MM.1S (cell line): ENCODE measurements at regions not wholly inside any gene's neighbourhood (a gene's known extent, or its start where the extent isn't known, plus 50 kb on each side); places are given as distances from the start of the nearest gene placed in this dataset.

Source experiments
- DNase-seq: peaks from one replicate; pipeline ENCODE4 v3.0.0-alpha.2; 2015
- H2AFZ ChIP-seq: fragments of 300-600 bp; sonication (generic); 2 replicates; pipeline ENCODE4 v1.6.0; 2016; ENCODE audit warnings: antibody characterized with exemption, low read length
- H3F3A ChIP-seq: fragments of 300-600 bp; sonication (generic); 2 replicates; pipeline ENCODE4 v1.6.1; 2016; ENCODE audit warnings: mild to moderate bottlenecking, antibody characterized with exemption, low read length, moderate library complexity, mixed read lengths; ENCODE audit not compliant: insufficient read depth
- H3K27ac ChIP-seq: fragments of 300-600 bp; sonication (generic); 2 replicates; pipeline ENCODE4 v1.5.1; 2016; ENCODE audit warnings: mild to moderate bottlenecking, low read length
- H3K27me3 ChIP-seq: fragments of 300-600 bp; sonication (generic); replicated peaks from 2 replicates; pipeline ENCODE4 v1.6.0; 2016; ENCODE audit warnings: low read length; ENCODE audit not compliant: insufficient read depth
- H3K36me3 ChIP-seq: fragments of 300-600 bp; sonication (generic); replicated peaks from 2 replicates; pipeline ENCODE4 v1.6.1; 2016; ENCODE audit warnings: mild to moderate bottlenecking, low read length, mixed read lengths; ENCODE audit not compliant: insufficient read depth
- H3K4me1 ChIP-seq: fragments of 300-600 bp; sonication (generic); 2 replicates; pipeline ENCODE4 v1.6.1; 2016; ENCODE audit warnings: low read length, mixed read lengths
- H3K4me2 ChIP-seq: fragments of 300-600 bp; sonication (generic); 2 replicates; pipeline ENCODE4 v1.6.0; 2016; ENCODE audit warnings: low read depth, low read length
- H3K4me3 ChIP-seq: fragments of 300-600 bp; sonication (generic); 2 replicates; pipeline ENCODE4 v1.5.1; 2016; ENCODE audit warnings: low read length, mixed read lengths
- H3K79me2 ChIP-seq: fragments of 300-600 bp; sonication (generic); 2 replicates; pipeline ENCODE4 v1.6.1; 2016; ENCODE audit warnings: mixed run types, low read length, mixed read lengths
- H3K9ac ChIP-seq: fragments of 300-600 bp; sonication (generic); 2 replicates; pipeline ENCODE4 v1.6.1; 2016; ENCODE audit warnings: low read length, mixed read lengths
- H3K9me2 ChIP-seq: fragments of 300-600 bp; sonication (generic); replicated peaks from 2 replicates; pipeline ENCODE4 v1.6.1; 2016; ENCODE audit warnings: mild to moderate bottlenecking, low read length, mixed read lengths; ENCODE audit not compliant: insufficient read depth
- H3K9me3 ChIP-seq: fragments of 300-600 bp; sonication (generic); replicated peaks from 2 replicates; pipeline ENCODE4 v1.6.1; 2016; ENCODE audit warnings: mild to moderate bottlenecking, low read length, mixed read lengths; ENCODE audit not compliant: insufficient read depth
- H4K20me1 ChIP-seq: fragments of 300-600 bp; sonication (generic); 2 replicates; pipeline ENCODE4 v1.6.1; 2016; ENCODE audit warnings: mild to moderate bottlenecking, low read length, moderate library complexity, mixed read lengths; ENCODE audit not compliant: insufficient read depth
- EZH2 ChIP-seq: fragments of 300-600 bp; sonication (generic); optimal IDR thresholded peaks from 2 replicates; pipeline ENCODE3; 2017; ENCODE audit warnings: low read depth, mild to moderate bottlenecking, antibody characterized with exemption, low read length, mixed read lengths
- EZH2phosphoT487 ChIP-seq: fragments of 300-600 bp; sonication (generic); IDR thresholded peaks from 2 replicates; pipeline ENCODE4 v1.6.1; 2018; ENCODE audit warnings: antibody characterized with exemption, low read length
- TF ChIP-seq, protein P1 (sequence below): fragments of 300-600 bp; sonication (generic); IDR thresholded peaks from 2 replicates; pipeline ENCODE4 v1.5.1; 2016; ENCODE audit warnings: antibody characterized with exemption, low read length, mixed read lengths

DNA sequence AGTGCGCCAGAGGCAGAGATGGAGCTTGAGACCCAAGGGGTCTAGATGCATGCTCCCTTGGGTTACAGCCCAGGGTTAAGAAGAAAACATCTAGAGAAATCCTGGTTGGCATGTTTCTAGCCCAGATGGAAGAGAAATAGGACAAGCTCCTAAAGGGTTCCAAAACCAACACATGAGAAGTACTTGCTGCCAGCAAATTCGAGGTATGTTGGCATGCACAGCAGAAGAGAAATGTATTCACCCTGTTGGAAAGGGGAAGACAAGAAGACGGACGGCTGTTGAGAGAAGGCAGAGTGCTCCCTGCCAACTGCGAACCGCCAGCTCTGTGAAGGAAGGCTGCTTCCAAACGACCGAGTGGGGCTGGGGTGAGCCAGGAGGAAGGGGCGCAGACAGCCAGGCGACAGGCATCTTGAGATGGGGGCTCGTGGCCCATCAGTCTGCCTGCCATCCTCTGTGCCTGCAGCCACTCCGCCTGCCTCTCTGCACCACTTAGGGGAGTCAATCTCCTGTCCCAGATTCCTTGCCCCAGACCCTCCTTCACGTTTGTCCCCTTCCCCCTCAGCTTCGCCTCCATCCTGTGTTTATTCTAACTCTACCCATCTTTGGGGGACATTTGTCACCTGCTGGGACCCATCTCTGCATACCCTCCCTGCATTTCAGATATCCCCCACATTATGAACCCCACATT lies 249.2 kb downstream of the CDC5L start:
- TF ChIP-seq EZH2phosphoT487 (no peak), EZH2 (no peak)
- TF ChIP-seq, protein P1, sequence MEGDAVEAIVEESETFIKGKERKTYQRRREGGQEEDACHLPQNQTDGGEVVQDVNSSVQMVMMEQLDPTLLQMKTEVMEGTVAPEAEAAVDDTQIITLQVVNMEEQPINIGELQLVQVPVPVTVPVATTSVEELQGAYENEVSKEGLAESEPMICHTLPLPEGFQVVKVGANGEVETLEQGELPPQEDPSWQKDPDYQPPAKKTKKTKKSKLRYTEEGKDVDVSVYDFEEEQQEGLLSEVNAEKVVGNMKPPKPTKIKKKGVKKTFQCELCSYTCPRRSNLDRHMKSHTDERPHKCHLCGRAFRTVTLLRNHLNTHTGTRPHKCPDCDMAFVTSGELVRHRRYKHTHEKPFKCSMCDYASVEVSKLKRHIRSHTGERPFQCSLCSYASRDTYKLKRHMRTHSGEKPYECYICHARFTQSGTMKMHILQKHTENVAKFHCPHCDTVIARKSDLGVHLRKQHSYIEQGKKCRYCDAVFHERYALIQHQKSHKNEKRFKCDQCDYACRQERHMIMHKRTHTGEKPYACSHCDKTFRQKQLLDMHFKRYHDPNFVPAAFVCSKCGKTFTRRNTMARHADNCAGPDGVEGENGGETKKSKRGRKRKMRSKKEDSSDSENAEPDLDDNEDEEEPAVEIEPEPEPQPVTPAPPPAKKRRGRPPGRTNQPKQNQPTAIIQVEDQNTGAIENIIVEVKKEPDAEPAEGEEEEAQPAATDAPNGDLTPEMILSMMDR, result no peak
- Histone ChIP-seq H3K27ac (no peak overlapping the region), H3K9ac (no peak overlapping the region), H2AFZ (no peak overlapping the region), H3F3A (no peaks in the 10 kb centered on the region), H3K9me2 (no peaks in the 10 kb centered on the region), H3K9me3 (no peaks in the 10 kb centered on the region), H3K79me2 (no peaks in the 10 kb centered on the region), H3K4me1 (no peaks in the 10 kb centered on the region), H3K36me3 (no peaks in the 10 kb centered on the region), H3K4me2 (no peak overlapping the region), H4K20me1 (no peaks in the 10 kb centered on the region), H3K4me3 (no peak overlapping the region), H3K27me3 (no peaks in the 10 kb centered on the region)
- no peak for DNase-seq

DNA sequence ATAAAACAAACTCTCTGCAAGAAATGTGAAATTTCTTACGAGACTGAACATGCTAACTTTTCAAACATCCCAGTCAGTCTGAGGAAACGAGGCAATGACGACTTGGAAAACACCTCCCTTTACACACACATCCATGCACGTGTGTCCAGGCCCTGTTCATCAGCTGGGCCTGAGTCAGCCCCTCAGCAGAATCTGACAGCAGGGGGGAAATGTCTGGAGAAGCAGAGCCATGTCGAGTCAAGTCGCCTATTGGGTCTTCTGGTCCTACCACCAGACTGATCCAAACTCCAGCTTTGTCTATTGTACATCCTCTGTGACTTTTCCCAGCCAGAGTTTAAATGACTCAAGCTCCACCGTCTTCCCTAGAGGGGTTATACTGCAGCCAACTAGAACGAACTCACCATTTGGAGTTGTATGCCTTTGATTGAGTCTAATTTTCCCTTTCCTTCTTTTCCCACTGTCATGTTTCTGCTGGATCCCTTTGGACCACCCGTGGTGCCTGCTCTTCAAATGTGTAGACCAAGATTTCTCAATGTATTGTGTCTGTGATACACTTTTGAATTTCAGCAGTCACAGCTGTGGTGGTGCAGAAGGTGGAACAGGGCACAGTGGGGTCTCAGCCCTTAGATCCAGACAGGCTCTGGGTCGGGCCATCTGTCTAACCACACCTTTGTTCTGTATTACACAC lies 254.0 kb downstream of the CDC5L start:
- no peaks in the 10 kb centered on the region for H3K79me2 ChIP-seq
- no peaks in the 10 kb centered on the region for H3K36me3 ChIP-seq
- H3K27me3 ChIP-seq, result no peaks in the 10 kb centered on the region
- no peaks in the 10 kb centered on the region for H3F3A ChIP-seq
- no peak overlapping the region for H2AFZ ChIP-seq
- H4K20me1 ChIP-seq, result no peaks in the 10 kb centered on the region
- H3K9ac ChIP-seq, result no peak overlapping the region
- H3K4me1 ChIP-seq, result no peaks in the 10 kb centered on the region
- no peak overlapping the region for H3K4me3 ChIP-seq
- TF ChIP-seq EZH2phosphoT487, result no peak
- TF ChIP-seq EZH2, result no peak
- TF ChIP-seq, protein P1, result no peak
- H3K9me2 ChIP-seq, result no peaks in the 10 kb centered on the region
- H3K9me3 ChIP-seq, result no peaks in the 10 kb centered on the region
- DNase-seq, result no peak
- no peak overlapping the region for H3K4me2 ChIP-seq
- H3K27ac ChIP-seq, result no peak overlapping the region

DNA sequence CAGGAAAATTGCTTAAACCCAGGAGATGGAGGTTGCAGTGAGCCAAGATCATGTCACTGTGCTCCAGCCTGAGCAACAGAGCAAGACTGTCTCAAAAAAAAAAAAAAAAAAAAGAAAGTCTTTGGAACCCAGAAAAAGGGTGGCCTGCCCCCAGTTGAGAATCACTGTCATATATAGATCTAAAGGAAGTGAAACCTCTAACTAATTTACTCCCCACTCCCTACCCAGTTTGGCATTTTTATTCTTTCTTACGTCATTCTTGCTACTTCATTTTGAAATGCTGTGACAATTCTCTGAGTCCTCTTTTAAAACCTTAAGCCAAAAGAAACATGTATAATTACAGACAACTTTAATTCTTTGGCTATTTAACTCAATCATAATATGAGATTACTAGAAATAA lies 254.8 kb downstream of the CDC5L start:
- Histone ChIP-seq H3K4me1 (no peaks in the 10 kb centered on the region), H3K4me2 (no peak overlapping the region), H3K36me3 (no peaks in the 10 kb centered on the region), H2AFZ (no peak overlapping the region), H3K79me2 (no peaks in the 10 kb centered on the region), H3K9ac (no peak overlapping the region), H3K27me3 (no peaks in the 10 kb centered on the region), H3K4me3 (no peak overlapping the region), H4K20me1 (no peaks in the 10 kb centered on the region), H3K27ac (no peak overlapping the region), H3K9me2 (no peaks in the 10 kb centered on the region), H3F3A (no peaks in the 10 kb centered on the region), H3K9me3 (no peaks in the 10 kb centered on the region)
- no peak for DNase-seq
- TF ChIP-seq EZH2phosphoT487 (no peak), EZH2 (no peak)
- TF ChIP-seq, protein P1, result no peak
